ENCODE measurements at regions not wholly inside any gene's neighbourhood (a gene's known extent, or its start where the extent isn't known, plus 50 kb on each side); places are given as distances from the start of the nearest gene placed in this dataset.
"Not testable (repeated sequence)": the region's sequence is repeated elsewhere in the genome, so short reads cannot be mapped to it uniquely, and the experiment has no call there.

- DNase-seq, result no peak
These were observed 367.0 kb upstream of the UBE2E2 start for GRCh38 chr3:22836131-22836530.

- DNase-seq, result no peak
These were observed 359.3 kb upstream of the UBE2E2 start for GRCh38 chr3:22843854-22844253.

- no peak for DNase-seq
These were observed 356.6 kb upstream of the UBE2E2 start for GRCh38 chr3:22846566-22846965.

- DNase-seq, result not testable (repeated sequence)
These were observed 353.5 kb upstream of the UBE2E2 start for GRCh38 chr3:22849583-22849982.

- DNase-seq, result no peak
These were observed 346.3 kb upstream of the UBE2E2 start for GRCh38 chr3:22856811-22857210.

- no peak for DNase-seq
These were observed 344.6 kb upstream of the UBE2E2 start for GRCh38 chr3:22858486-22858885.

GRCh38 chr3:22859618-22860017 is 343.5 kb upstream of the UBE2E2 start:
- no peak for DNase-seq

- DNase-seq, result no peak
These were observed 341.7 kb upstream of the UBE2E2 start for GRCh38 chr3:22861426-22861825.

GRCh38 chr3:22862111-22862510 is 341.0 kb upstream of the UBE2E2 start:
- DNase-seq, result no peak

- DNase-seq, result not testable (repeated sequence)
These were observed 320.3 kb upstream of the UBE2E2 start for GRCh38 chr3:22882834-22883233.

GRCh38 chr3:22885039-22885438 is 318.1 kb upstream of the UBE2E2 start:
- no peak for DNase-seq

GRCh38 chr3:22885574-22886341 is 317.4 kb upstream of the UBE2E2 start:
- DNase-seq, result no peak

- no peak for DNase-seq
These were observed 316.6 kb upstream of the UBE2E2 start for GRCh38 chr3:22886439-22887068.

- no peak for DNase-seq
These were observed 315.3 kb upstream of the UBE2E2 start for GRCh38 chr3:22887664-22888291.

- DNase-seq, result no peak
These were observed 310.0 kb upstream of the UBE2E2 start for GRCh38 chr3:22893101-22893500.

- no peak for DNase-seq
These were observed 309.3 kb upstream of the UBE2E2 start for GRCh38 chr3:22893644-22894325.

GRCh38 chr3:22894865-22895264 is 308.3 kb upstream of the UBE2E2 start:
- no peak for DNase-seq

- no peak for DNase-seq
These were observed 307.5 kb upstream of the UBE2E2 start for GRCh38 chr3:22895671-22896070.

GRCh38 chr3:22898558-22898957 is 304.6 kb upstream of the UBE2E2 start:
- DNase-seq, result no peak

- DNase-seq, result no peak
These were observed 303.7 kb upstream of the UBE2E2 start for GRCh38 chr3:22899441-22899840.

GRCh38 chr3:22900296-22900695 is 302.8 kb upstream of the UBE2E2 start:
- no peak for DNase-seq

GRCh38 chr3:22901684-22902083 is 301.4 kb upstream of the UBE2E2 start:
- DNase-seq, result no peak

GRCh38 chr3:22907161-22907780 is 295.9 kb upstream of the UBE2E2 start:
- DNase-seq, result no peak
